H9 (cell line): ENCODE measurements at regions not wholly inside any gene's neighbourhood (a gene's known extent, or its start where the extent isn't known, plus 50 kb on each side); places are given as distances from the start of the nearest gene placed in this dataset.

Experiments
- DNase-seq: peaks from one replicate; pipeline ENCODE4 v3.0.0-alpha.2; 2017
- H2AFZ ChIP-seq: one replicate; pipeline ENCODE4 v1.6.1; 2013; ENCODE audit warnings: mild to moderate bottlenecking, low read length, control low read depth, moderate library complexity
- H2AK5ac ChIP-seq: 2 replicates; pipeline ENCODE4 v1.6.1; 2013; ENCODE audit warnings: low read length, control low read depth, mixed read lengths; ENCODE audit not compliant: insufficient read length
- H2BK120ac ChIP-seq: one replicate; pipeline ENCODE4 v1.6.1; 2013; ENCODE audit warnings: low read depth, mild to moderate bottlenecking, low read length, control low read depth, inconsistent platforms; ENCODE audit not compliant: poor library complexity, severe bottlenecking
- H2BK12ac ChIP-seq: 2 replicates; pipeline ENCODE4 v1.6.1; 2013; ENCODE audit warnings: low read length, control low read depth, mixed read lengths, low read depth; ENCODE audit not compliant: insufficient read length
- H2BK15ac ChIP-seq: 2 replicates; pipeline ENCODE4 v1.6.1; 2013; ENCODE audit warnings: low read depth, low read length, control low read depth
- H2BK20ac ChIP-seq: one replicate; pipeline ENCODE4 v1.6.1; 2013; ENCODE audit warnings: low read depth, mild to moderate bottlenecking, low read length, control low read depth, inconsistent platforms; ENCODE audit not compliant: poor library complexity, severe bottlenecking
- H2BK5ac ChIP-seq: 2 replicates; pipeline ENCODE4 v1.6.1; 2013; ENCODE audit warnings: low read length, control low read depth, mixed read lengths; ENCODE audit not compliant: insufficient read length
- H3K14ac ChIP-seq: 2 replicates; pipeline ENCODE4 v1.6.1; 2013; ENCODE audit warnings: low read length, control low read depth; ENCODE audit not compliant: insufficient read depth
- H3K18ac ChIP-seq: 2 replicates; pipeline ENCODE4 v1.6.1; 2013; ENCODE audit warnings: low read depth, mild to moderate bottlenecking, mixed read lengths, low read length, control low read depth; ENCODE audit not compliant: insufficient read length
- H3K23ac ChIP-seq: 2 replicates; pipeline ENCODE4 v1.6.1; 2013; ENCODE audit warnings: low read length, control low read depth, mixed read lengths, low read depth; ENCODE audit not compliant: insufficient read length
- H3K23me2 ChIP-seq: 2 replicates; pipeline ENCODE4 v1.6.1; 2013; ENCODE audit warnings: low read depth, mild to moderate bottlenecking, mixed read lengths, low read length, control low read depth; ENCODE audit not compliant: insufficient read length, poor library complexity, severe bottlenecking
- H3K27ac ChIP-seq: 2 replicates; pipeline ENCODE4 v1.5.1; 2013; ENCODE audit warnings: low read length, control low read depth, mixed read lengths, low read depth; ENCODE audit not compliant: insufficient read length
- H3K27me3 ChIP-seq: 2 replicates; pipeline ENCODE4 v1.6.1; 2013; ENCODE audit warnings: low read length, control low read depth, inconsistent platforms; ENCODE audit not compliant: insufficient read depth
- H3K4ac ChIP-seq: 2 replicates; pipeline ENCODE4 v1.6.1; 2013; ENCODE audit warnings: low read depth, mild to moderate bottlenecking, control low read depth, inconsistent platforms, low read length, moderate library complexity
- H3K4me1 ChIP-seq: 2 replicates; pipeline ENCODE4 v1.6.1; 2013; ENCODE audit warnings: low read length, control low read depth, inconsistent platforms; ENCODE audit not compliant: insufficient read depth
- H3K4me2 ChIP-seq: 2 replicates; pipeline ENCODE4 v1.6.1; 2013; ENCODE audit warnings: low read length, control low read depth, mixed read lengths; ENCODE audit not compliant: insufficient read length, insufficient read depth
- H3K56ac ChIP-seq: 2 replicates; pipeline ENCODE4 v1.6.1; 2013; ENCODE audit warnings: low read depth, mild to moderate bottlenecking, mixed read lengths, low read length, control low read depth; ENCODE audit not compliant: insufficient read length
- H3K79me1 ChIP-seq: 2 replicates; pipeline ENCODE4 v1.6.1; 2013; ENCODE audit warnings: low read depth, mild to moderate bottlenecking, moderate library complexity, low read length, control low read depth, inconsistent platforms; ENCODE audit not compliant: insufficient read depth, poor library complexity, severe bottlenecking
- H3K79me2 ChIP-seq: 2 replicates; pipeline ENCODE4 v1.6.1; 2013; ENCODE audit warnings: low read length, control low read depth, inconsistent platforms; ENCODE audit not compliant: insufficient read depth
- H3K9ac ChIP-seq: 2 replicates; pipeline ENCODE4 v1.6.1; 2013; ENCODE audit warnings: low read length, control low read depth, mixed read lengths; ENCODE audit not compliant: insufficient read length; ENCODE audit errors: extremely low read depth
- H3K9me3 ChIP-seq: one replicate; pipeline ENCODE4 v1.6.1; 2013; ENCODE audit warnings: low read depth, low read length, inconsistent platforms; ENCODE audit not compliant: control insufficient read depth
- H3T11ph ChIP-seq: one replicate; pipeline ENCODE4 v1.6.1; 2013; ENCODE audit warnings: mild to moderate bottlenecking, low read length, control low read depth, inconsistent platforms
- H4K20me1 ChIP-seq: one replicate; pipeline ENCODE4 v1.6.1; 2013; ENCODE audit not compliant: control insufficient read depth, insufficient read length, insufficient read depth
- H4K5ac ChIP-seq: 2 replicates; pipeline ENCODE4 v1.6.1; 2013; ENCODE audit warnings: low read depth, mild to moderate bottlenecking, mixed read lengths, low read length, control low read depth; ENCODE audit not compliant: insufficient read length
- H4K8ac ChIP-seq: replicated peaks from 2 replicates; pipeline ENCODE4 v1.6.1; 2013; ENCODE audit warnings: low read length, control low read depth, mixed read lengths, low read depth; ENCODE audit not compliant: insufficient read length
- H4K91ac ChIP-seq: 2 replicates; pipeline ENCODE4 v1.6.1; 2013; ENCODE audit warnings: low read depth, mild to moderate bottlenecking, moderate library complexity, mixed read lengths, low read length, control low read depth; ENCODE audit not compliant: insufficient read length
- H3K27ac Mint-ChIP-seq, 3 experiments: 2 replicates in 2 of 3; 3 replicates in 1 of 3; pipeline ENCODE4 v1.8.0; 2020 to 2021; ENCODE audit warnings: mixed read lengths in 3 of 3, mild to moderate bottlenecking in 1 of 3, moderate library complexity in 1 of 3
- H3K27me3 Mint-ChIP-seq: 2 replicates; pipeline ENCODE4 v1.8.0; 2021; ENCODE audit warnings: low read depth, mild to moderate bottlenecking, moderate library complexity, mixed read lengths
- H3K36me3 Mint-ChIP-seq, 3 experiments: 2 replicates in 2 of 3; 3 replicates in 1 of 3; pipeline ENCODE4 v1.8.0; 2020 to 2021; ENCODE audit warnings: low read depth in 3 of 3, mixed read lengths in 3 of 3; ENCODE audit not compliant: insufficient read depth in 1 of 3
- H3K4me1 Mint-ChIP-seq, 2 experiments: 2 replicates each; pipeline ENCODE4 v1.8.0; 2020; ENCODE audit warnings: mixed read lengths in 2 of 2
- H3K4me3 Mint-ChIP-seq, 2 experiments: 2 replicates in 1 of 2; 3 replicates in 1 of 2; pipeline ENCODE4 v1.8.0; 2020 to 2021; ENCODE audit warnings: mild to moderate bottlenecking in 2 of 2, mixed read lengths in 2 of 2, moderate library complexity in 1 of 2
- H3K9me3 Mint-ChIP-seq, 2 experiments: 2 replicates in 1 of 2; 3 replicates in 1 of 2; pipeline ENCODE4 v1.8.0; 2020; ENCODE audit warnings: mild to moderate bottlenecking in 2 of 2, mixed read lengths in 2 of 2, moderate library complexity in 1 of 2
- CTCF ChIP-seq: fragments of 200-600 bp; sonication (generic); conservative IDR thresholded peaks from 3 replicates; pipeline ENCODE4 v1.8.0; 2021; ENCODE audit warnings: antibody characterized with exemption, mild to moderate bottlenecking
- WGBS: extraction: QIAGEN DNeasy Blood & Tissue Kit; methylation state at CpG from one replicate; pipeline ENCODE4 v1.1.7; 2013; ENCODE audit warnings: missing lambda C conversion rate, low lambda C conversion rate, mixed read lengths; ENCODE audit not compliant: insufficient read length; ENCODE audit errors: extremely low coverage; 5-methylcytosine and 5-hydroxymethylcytosine counted together

GRCh38 chr20:6836821-6837374, 69.4 kb downstream of the BMP2 start:
- no peaks in the 10 kb centered on the region for H4K20me1 ChIP-seq
- H3T11ph ChIP-seq = no peak overlapping the region
- H3K4me1 ChIP-seq = no peaks in the 10 kb centered on the region
- no peak overlapping the region for H3K23ac ChIP-seq
- no peak overlapping the region for H3K27ac ChIP-seq
- Mint-ChIP-seq H3K4me1 (peaks cover 6 to 23% of the 10 kb centered on the region in 2 experiments), H3K27me3 (no peaks in the 10 kb centered on the region), H3K9me3 (no peaks in the 10 kb centered on the region), H3K27ac (no peak overlapping the region), H3K36me3 (no peaks in the 10 kb centered on the region), H3K4me3 (no peak overlapping the region)
- WGBS = no CpG with 5 or more reads among the region's 7 CpGs
- no peak for DNase-seq
- H2AFZ ChIP-seq = no peak overlapping the region
- no peak overlapping the region for H2AK5ac ChIP-seq
- H3K9me3 ChIP-seq = no peaks in the 10 kb centered on the region
- H3K79me1 ChIP-seq = no peaks in the 10 kb centered on the region
- H4K91ac ChIP-seq = no peak overlapping the region
- H2BK12ac ChIP-seq = no peak overlapping the region
- no peak overlapping the region for H2BK120ac ChIP-seq
- H4K5ac ChIP-seq = no peak overlapping the region
- no peak for TF ChIP-seq CTCF
- no peak overlapping the region for H3K9ac ChIP-seq
- no peak overlapping the region for H3K18ac ChIP-seq
- no peak overlapping the region for H2BK20ac ChIP-seq
- H3K4ac ChIP-seq = no peak overlapping the region
- no peak overlapping the region for H2BK15ac ChIP-seq
- no peaks in the 10 kb centered on the region for H3K23me2 ChIP-seq
- H3K4me2 ChIP-seq = no peak overlapping the region
- no peak overlapping the region for H2BK5ac ChIP-seq
- H3K79me2 ChIP-seq = no peaks in the 10 kb centered on the region
- no peaks in the 10 kb centered on the region; the same call in 1 of the 2 replicates for H3K27me3 ChIP-seq
- H4K8ac ChIP-seq = no peak overlapping the region
- no peak overlapping the region for H3K14ac ChIP-seq
- H3K56ac ChIP-seq = no peak overlapping the region
